HG02870 (cell line): ENCODE measurements at regions not wholly inside any gene's neighbourhood (a gene's known extent, or its start where the extent isn't known, plus 50 kb on each side); places are given as distances from the start of the nearest gene placed in this dataset.
A peak's percentile ranks its signal among the peaks of the same experiment; 100 is the strongest.

ENCODE experiments used
- ATAC-seq: cut with Tn5 transposase; IDR thresholded peaks from one replicate; pipeline ENCODE4 v1.9.1; 2021; ENCODE audit warnings: mild to moderate bottlenecking, moderate library complexity; ENCODE audit not compliant: unreplicated experiment

DNA sequence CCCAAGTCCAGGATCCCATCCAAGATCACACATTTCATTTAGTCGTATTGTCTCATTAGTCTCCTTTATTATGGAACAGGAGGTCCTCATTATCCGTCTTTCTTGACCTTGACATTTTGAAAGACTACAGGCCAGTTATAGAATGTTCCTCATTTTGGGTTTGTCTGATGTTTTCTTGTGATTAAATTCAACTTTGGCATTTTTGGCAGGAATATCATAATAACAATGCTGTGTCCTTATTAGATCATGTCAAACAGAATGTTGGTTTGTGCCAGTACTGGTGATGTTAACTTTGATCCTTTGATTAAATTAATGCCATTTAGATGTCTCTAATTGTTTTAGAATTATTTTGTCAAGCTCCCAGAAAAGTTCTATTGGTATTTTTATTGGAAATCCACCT is 106.5 kb upstream of the FRY start:
- ATAC-seq: no peak

DNA sequence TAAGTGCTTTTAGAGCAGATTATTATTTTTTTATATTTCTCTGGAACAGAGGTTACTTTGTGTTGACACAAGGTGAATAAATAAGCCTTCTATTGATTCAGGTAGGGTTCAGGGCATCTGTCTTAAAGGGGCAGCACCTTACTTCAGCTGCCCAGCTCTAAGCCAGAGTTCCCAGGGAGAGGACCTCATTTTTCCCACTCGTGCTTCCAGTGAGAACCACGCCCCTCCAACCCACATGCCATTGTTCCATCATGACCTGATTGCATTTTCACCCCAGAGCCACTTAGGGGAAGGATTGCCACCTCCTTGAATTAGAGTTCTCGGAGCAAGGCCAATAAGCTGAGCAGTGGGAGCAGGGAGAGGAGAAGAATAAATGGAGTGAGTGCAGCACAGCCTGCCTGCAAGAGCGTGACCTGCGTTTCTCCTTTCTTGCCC is 104.3 kb upstream of the FRY start:
- ATAC-seq: no peak

DNA sequence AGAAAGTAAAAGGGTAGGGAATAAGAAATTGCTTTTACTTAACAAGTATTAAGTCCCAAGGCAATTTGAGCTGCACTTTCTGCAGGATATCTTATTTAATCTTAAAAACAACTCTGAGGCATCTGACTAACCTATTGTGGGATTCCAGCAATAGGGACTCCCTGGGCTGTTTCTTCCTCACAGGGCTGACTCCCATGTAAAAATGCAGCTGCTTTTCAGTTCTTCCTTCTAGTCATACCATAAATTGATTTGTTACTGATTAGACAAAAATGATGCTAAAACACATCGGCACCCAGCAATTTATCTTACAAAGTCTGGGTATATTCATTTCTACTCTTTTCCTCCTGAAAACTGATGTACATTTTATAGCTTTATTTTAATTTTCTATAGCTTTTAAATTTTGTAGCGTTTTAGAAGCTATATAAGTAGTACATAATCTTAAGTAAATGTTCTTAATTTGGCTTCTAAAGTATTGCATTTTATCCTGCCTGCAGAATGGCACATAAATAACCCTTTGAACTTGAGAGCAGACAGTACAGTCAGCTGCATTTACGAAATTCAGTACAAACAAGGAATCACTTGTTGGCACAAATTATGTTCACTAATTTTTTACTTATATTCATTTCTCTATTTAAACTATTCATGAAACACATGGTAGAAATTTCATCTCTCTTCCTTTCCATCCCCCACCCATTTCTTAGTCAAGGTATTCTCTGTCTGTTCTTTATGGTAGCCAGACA is 102.4 kb upstream of the FRY start:
- no peak for ATAC-seq

DNA sequence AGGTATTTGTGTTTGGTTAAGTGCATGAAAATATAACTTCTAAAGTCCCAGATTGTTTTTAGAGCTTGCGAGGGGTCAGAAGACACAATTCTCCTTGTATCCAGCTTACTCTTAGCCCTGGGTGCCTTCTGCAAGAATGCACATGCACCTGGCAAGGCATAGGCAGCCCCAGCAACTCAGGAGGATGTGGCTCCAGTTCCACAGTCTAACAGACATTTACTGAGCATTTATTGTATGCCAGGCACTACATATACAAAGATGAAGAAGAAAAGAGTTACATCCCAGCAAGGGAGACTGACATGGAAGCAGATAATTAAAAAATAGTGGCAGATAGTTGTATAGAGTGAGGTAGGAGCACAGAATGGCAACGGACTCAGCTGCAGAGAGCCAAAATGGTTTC is 101.1 kb upstream of the FRY start:
- peak; percentile 23 for ATAC-seq

DNA sequence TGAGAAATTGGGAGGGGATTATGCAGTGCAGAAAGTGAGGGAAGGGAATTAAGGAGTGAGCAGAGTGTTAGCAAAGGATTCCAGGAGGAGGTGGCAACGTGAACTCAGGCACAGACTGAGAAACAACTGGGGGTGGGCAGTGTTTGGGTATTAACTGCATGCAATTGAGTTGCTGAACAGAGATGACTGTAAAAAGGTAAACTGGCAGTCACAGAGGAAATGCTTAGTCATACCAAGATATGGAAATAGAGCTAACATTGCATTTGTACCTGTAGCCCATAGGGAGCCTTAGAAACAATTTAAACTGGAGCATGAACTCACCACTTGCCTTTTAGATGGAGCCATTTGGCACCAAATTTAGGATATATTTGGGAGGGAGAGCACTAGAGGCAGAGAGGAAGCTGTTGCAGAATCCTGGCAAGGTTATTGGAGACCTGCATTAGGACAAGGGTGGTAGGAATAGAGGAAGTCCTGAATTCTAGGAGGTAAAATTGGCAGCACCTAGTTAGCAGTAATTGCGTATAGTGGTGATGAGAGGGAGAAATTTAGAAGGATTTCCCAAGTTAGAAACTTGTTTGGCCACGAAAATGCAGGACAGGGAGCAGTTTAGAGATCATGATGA is 100.6 kb upstream of the FRY start:
- peak; percentile 100 for ATAC-seq

DNA sequence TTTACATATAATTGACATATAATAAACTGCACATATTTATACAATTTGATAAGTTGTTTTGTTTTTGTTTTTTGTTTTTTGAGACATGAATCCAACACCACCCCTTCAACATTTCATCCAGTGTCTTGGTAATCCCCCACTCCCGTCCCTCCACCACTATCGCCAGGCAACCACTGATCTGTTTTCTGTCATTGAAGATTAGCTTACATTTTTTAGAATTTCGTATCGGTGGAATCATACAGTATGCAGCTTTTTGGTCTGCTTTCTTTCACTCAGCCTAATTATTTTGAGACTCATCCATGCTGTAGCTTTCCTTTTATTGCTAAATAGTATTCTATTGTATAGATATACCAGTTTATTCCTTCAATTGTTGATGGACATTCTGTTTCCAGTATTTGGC is 94.1 kb upstream of the FRY start:
- no peak for ATAC-seq

DNA sequence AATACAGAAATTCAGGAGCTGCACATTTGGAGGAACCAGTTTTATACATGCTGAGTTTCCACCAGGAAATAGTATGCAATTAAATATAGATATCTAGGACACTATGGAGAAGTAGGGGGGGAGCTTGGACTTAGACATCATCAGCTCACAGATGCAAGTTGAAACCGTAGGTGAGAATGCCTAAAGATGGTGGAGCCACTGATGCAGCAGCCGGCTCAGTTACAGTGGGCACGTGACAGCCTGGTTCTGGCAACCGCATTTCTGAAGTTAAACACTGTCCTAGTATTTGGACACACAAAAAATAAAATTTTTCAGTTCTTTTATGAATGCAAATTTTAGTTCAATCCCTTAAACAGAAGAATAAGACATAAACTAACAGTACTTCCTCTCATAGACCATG is 91.5 kb upstream of the FRY start:
- no peak for ATAC-seq

DNA sequence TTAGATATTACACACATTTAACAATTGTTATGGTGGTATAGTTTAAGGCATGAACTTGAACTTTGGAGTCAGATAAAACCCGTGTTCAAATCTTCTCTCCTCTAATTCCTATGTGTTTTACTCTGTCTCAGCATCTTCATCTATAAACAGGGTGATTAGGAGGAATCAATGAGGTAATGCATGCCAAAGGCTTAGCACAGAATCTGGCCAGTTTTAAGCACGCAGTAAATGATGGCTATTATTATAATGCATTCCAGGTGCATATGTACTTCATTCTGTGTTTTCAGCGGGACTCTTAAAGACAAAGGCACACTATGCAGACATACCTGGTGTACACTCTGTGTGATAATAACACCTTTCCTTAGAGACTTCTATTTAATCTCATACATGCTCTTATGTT is 88.0 kb upstream of the FRY start:
- no peak for ATAC-seq

DNA sequence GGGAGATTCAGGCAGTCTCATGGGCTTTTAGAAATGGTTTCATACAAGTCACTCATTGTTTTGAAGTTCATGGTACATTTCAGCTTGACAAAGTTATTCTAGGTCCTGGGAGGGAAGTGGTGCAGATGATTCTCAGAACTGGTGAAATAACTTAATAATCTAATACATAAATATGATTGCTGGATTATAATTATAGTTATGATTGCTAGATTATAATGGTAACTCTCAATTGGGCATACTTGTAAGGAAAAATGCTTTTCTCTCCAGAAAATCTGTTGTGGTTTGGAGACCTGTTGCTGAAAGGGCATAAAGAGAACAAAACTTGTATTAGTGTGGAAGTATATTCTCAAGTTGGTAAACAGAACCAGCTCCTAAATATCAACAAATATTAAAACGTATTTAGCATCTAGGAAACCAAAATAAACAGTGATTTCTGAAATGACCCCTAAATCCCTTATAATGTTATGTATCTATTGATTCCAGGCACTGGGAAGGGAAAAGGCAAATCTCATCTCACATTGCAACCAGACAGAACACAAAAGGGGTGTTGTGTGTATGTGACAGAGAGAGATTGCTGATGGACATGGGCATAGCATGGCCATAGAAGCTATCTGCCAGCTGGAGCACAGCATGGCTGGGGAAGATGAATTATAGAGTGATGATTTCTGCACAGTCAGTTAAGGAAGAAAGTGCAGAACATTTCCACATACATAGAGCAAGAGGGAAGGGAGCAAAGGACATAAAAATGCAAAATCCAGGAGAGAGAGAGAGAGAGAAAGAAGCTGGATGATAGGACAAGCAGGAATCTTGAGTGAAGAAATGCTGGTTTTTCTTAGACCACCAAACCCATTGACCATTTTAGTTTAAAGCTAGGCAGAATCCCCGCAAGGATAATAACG is 87.1 kb upstream of the FRY start:
- ATAC-seq: no peak

DNA sequence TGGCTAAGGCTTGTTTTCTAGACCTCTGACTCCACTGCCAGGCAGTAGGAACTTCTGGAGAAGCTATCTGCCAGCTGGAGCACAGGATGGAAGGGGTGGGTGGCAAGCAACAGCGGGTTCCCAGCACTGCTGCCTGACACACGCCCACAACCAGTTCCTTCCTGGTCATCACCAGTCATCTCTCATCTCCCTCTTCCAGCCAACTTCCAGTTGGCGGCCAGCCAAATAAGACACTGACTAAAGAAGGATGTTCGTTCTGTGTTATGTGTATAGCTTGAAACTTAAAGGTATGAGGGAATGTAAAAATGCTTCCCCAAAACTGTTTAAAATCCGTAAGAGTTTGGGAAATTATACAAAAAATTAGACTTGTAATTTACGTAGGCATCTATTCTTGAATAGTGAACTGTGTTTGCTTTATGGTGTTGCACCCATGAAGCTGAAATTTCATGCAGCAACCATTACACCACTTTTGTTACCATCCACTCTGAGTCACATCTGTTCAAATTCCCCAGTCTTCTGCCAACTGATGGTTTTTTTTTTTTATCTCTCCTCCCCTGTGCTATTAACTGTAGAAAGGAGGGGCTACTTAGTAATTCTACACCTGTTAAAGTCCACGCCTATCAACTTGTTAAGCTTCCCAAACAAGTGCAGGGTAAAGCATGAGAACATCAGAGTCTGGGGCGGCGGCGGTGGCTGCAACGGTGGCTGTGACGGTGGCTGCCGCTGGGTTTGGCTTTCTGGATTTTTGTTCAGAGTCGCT is 86.2 kb upstream of the FRY start:
- no peak for ATAC-seq

DNA sequence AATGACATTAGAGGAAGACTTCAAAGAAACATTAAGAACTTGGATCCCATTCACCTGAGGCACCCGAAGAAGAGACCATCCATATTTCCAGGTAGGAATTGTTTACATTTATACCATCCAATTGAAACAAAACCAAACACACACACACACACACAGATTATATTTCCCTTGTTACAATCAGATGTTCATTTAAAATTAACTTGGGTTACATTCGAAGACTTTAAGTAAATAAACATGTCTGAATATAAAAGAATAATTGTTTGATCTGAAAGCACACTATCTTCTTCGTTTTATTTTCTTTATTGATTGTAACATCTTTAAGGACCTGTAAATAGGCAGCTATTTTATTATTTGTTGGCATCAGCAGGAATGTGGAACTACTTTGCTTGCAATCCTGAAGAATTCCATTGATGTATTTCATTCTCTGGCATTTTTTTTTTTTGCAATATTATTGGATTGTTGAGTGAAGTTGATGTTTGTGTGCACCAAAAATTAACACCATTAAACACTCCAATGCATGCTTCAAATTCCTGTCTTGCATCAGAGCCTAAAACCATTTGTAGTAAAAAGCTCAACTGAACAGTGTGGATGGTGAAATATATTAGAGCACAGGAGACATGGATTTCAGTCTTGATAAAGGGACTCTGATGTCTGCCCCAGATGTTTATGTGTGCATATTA is 85.3 kb upstream of the FRY start:
- no peak for ATAC-seq

DNA sequence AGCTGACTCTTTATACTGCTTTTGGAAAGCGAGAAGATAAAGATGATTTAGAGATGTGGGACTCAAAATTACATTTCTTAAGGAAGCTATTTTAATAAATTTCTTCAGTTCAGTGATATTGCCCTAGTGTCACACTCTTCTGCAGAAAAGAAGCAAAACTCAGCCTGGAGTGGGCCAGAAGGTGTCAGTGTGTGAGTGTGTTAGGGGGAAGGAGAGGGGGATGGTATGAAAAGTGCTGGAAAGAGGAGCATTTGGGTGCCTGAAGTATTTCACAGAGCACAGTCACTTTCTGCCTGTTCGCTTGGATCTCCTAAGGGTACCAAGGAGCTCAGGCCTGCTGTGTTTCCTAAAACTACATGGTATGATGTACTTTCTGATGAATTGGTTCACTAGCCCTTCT is 84.5 kb upstream of the FRY start:
- ATAC-seq: no peak

DNA sequence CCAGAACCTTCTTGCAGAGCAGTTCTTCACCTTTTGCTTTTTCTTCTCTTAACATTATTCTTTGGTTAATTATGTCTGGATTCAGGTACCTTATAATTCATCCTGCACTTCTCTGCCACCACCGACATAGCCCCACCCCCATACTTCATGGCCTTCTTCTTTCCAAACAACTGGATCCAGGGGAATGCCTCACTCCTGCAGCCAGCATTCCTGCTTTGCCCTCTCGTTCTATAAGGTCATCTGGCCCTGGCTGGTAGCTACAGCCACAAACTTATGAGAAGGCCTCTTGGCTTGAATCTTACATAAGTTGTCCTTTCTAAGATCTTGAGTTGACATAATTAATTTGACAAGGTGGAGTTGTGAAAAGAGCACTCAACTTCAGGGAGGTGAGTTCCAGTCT is 84.1 kb upstream of the FRY start:
- no peak for ATAC-seq

DNA sequence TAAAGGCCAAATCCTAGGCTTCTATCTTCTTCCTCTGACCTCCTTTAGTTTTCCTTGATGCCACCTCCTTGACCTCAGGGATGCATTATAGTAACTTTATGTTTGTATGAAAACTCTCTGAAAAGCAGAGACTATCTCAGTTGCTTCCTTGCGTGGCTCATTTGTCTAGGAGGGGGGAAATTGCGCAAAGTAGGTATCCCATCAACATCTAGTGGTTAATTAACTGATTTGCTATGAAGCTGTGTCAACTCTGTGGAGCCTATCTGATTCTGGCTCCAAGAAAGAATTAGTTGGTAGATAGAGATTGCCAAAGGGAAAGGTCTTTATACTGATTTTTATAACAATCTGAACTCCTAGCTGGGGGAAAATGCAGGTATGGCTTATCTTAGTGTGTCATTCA is 82.1 kb upstream of the FRY start:
- no peak for ATAC-seq

DNA sequence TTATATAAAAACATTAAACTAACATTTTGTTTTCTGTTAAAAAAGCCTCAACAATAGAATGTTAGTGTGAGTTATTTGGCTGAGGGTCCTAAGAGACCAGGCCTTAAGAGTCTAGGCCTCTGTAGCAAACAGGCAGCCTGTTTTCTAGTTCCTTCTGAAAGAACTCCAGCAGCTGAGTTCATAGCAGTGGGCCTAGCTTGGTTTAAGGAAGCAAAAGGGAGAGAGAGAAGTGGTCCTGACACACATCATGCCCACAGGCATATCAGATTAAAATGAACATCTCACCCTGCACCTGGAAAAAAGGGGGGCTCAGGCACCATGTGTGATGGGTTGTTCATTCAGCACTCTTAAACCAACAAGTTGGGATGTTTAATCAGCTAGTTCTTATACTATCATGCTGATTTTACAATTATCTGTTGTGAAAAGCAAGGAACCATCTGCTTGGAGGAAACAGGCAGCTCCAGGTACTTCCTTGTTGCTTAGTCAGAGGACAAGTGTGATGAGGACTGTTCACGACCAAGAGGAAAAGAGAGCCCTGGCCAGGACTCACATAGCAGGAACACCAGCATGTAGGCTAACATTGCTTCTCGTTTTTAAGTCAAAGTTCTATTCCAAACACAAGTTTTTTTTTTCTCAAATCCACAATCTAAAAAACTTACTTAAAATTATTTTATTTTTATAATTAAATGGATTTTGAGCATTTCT is 81.3 kb upstream of the FRY start:
- ATAC-seq: no peak

DNA sequence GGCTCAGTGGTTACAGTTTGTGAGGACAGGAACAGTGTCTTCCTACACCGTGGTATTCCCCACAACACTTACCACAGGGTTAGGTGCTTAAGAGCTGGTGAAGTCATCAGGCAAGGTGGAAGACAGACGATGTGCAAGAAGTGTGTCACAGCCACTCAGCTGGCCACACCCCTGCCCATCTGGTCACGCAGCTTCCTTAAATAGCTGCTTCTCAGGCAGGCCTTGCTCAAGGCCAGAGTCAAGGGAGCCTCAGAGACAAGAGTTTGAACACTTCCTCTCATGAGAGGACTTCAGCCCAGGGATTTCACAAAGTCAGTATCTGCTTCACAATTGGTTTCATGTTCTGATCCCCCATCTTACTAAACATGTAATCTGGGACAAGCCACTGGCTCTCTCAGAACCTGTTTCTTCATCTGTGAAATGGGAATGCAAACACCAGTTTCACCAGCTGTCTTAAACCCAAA is 80.3 kb upstream of the FRY start:
- peak; percentile 93 for ATAC-seq

DNA sequence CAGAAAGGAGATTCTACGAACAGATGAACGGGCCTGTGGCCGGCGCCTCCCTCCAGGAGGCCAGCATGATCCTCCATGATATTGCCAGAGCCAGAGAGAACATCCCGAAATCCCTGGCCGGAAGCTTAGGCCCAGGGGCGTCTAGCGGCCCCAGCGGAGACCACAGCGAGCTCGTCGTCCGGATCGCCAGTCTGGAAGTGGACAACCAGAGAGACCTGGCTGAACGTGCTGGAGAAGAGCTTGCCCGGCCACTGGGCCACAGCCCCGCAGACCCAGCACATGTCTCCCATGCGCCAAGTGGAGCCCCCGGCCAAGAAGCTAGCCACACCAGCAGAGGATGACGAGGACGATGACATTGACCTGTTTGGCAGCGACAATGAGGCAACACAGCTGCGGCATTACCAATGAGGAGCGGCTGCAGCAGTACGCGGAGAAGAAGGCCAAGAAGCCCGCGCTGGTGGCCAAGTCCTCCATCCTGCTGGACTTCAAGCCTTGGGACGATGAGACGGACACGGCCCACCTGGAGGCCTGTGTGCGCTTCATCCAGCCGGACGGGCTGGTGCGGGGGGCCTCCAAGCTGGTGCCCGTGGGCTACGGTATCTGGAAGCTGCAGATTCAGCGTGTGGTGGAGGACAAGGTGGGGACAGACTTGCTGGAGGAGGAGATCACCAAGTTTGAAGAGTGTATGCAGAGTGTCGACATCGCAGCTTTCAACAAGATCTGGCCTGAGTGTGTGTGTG is 78.8 kb upstream of the FRY start:
- ATAC-seq: no peak

DNA sequence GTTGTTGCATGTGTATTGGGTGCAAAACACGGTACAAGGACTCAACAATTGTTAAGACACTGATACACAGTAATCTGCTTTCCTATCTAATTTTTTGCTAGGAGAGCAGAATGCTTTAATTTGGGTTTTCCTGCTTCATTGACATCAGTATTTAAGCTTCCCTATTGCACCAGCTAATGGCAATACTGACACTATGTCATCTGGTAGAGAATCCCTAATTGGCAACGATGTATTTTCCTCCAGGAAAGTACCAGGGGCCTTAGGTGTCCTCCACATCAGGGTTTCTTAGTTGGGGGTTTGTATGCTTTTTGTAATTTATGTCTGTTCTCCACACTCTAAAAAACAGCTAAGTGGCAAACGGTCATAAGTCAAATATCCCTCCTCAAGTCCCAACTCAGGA is 76.5 kb upstream of the FRY start:
- ATAC-seq: no peak

DNA sequence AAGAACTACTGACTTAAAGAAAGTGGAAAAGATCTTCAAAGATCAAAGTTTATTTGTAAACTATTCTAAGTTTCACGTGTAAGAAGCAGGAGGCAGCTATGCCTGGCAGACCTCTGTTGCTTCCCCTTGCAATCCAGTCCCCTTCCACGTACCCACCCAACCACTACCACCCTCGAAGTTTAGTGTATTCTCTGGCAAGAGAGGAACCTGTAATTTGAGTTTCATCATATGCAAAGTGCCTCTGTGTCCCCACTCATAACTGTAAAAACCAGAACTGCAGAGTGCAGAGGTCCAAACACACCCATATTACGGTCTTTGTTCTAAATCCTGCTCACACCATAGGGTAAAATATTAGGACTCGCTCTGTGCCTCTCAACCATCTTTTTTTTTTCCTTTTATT is 75.8 kb upstream of the FRY start:
- ATAC-seq: no peak
